Colonic mucosa (tissue), 4 donors: ENCODE measurements at regions not wholly inside any gene's neighbourhood (a gene's known extent, or its start where the extent isn't known, plus 50 kb on each side); places are given as distances from the start of the nearest gene placed in this dataset.
"Not testable (repeated sequence)": the region's sequence is repeated elsewhere in the genome, so short reads cannot be mapped to it uniquely, and the experiment has no call there.

Experiments
- DNase-seq: peaks from one replicate; pipeline ENCODE4 v3.0.0-alpha.2; 2020
- H3K27ac ChIP-seq: fragments of 200-600 bp; one replicate; pipeline ENCODE4 v1.8.0; 2021
- H3K27me3 ChIP-seq: fragments of 200-600 bp; one replicate; pipeline ENCODE4 v1.8.0; 2021
- H3K36me3 ChIP-seq: fragments of 200-600 bp; one replicate; pipeline ENCODE4 v1.8.0; 2021
- H3K4me1 ChIP-seq: fragments of 200-600 bp; one replicate; pipeline ENCODE4 v1.8.0; 2021; ENCODE audit warnings: mild to moderate bottlenecking
- H3K4me3 ChIP-seq: fragments of 200-600 bp; one replicate; pipeline ENCODE4 v1.8.0; 2021
- H3K9ac ChIP-seq, 2 donors: one replicate each; pipeline ENCODE4 v1.7.0; 2013; ENCODE audit warnings: control low read depth in 2 of 2, low read depth in 2 of 2, low read length in 2 of 2
- H3K9me3 ChIP-seq: fragments of 200-600 bp; one replicate; pipeline ENCODE4 v1.8.0; 2021
- CTCF ChIP-seq: fragments of 200-600 bp; IDR thresholded peaks from one replicate; pipeline ENCODE4 v1.8.0; 2022; ENCODE audit warnings: antibody characterized with exemption, mild to moderate bottlenecking
- intact Hi-C: fragments of 100-400 bp; cut with DNase I; formaldehyde crosslinking; loops from one replicate; pipeline ENCODE4 v1.14.1; 2022
- donor health status: healthy.
- donor health status: DM: no; HTN: no; CAD: no.
- donor health status: DM: no; HTN: no; CAD: no.

- no peak overlapping the region for H3K4me3 ChIP-seq
- H3K27me3 ChIP-seq = no peaks in the 10 kb centered on the region
- TF ChIP-seq CTCF = no peak
- H3K36me3 ChIP-seq = no peaks in the 10 kb centered on the region
- no peak overlapping the region for H3K9ac ChIP-seq
- no peaks in the 10 kb centered on the region for H3K9me3 ChIP-seq
- H3K4me1 ChIP-seq = no peaks in the 10 kb centered on the region
- no peak overlapping the region for H3K27ac ChIP-seq
- intact Hi-C loops = no loop called here
- DNase-seq = no peak
Observed at GRCh38 chr3:65004795-65005295, 317.0 kb upstream of the ADAMTS9 start.

GRCh38 chr3:65004306-65004705, 316.5 kb upstream of the ADAMTS9 start:
- intact Hi-C loops = no loop called here
- no peak overlapping the region for H3K27ac ChIP-seq
- no peaks in the 10 kb centered on the region for H3K4me1 ChIP-seq
- H3K4me3 ChIP-seq = no peak overlapping the region
- no peaks in the 10 kb centered on the region for H3K36me3 ChIP-seq
- DNase-seq = no peak
- no peak overlapping the region for H3K9ac ChIP-seq
- no peak for TF ChIP-seq CTCF
- no peaks in the 10 kb centered on the region for H3K27me3 ChIP-seq
- H3K9me3 ChIP-seq = no peaks in the 10 kb centered on the region

- H3K36me3 ChIP-seq, H3K27ac ChIP-seq, H3K4me3 ChIP-seq, H3K9ac ChIP-seq, H3K4me1 ChIP-seq, H3K27me3 ChIP-seq, H3K9me3 ChIP-seq, DNase-seq, intact Hi-C loops: not testable (repeated sequence)
Observed at GRCh38 chr3:65001119-65001518, 313.3 kb upstream of the ADAMTS9 start.

- no peaks in the 10 kb centered on the region for H3K36me3 ChIP-seq
- intact Hi-C loops = no loop called here
- no peak overlapping the region for H3K9ac ChIP-seq
- DNase-seq = no peak
- H3K4me3 ChIP-seq = no peak overlapping the region
- H3K9me3 ChIP-seq = no peaks in the 10 kb centered on the region
- H3K27me3 ChIP-seq = no peaks in the 10 kb centered on the region
- H3K4me1 ChIP-seq = no peaks in the 10 kb centered on the region
- no peak overlapping the region for H3K27ac ChIP-seq
- TF ChIP-seq CTCF = no peak
Observed at GRCh38 chr3:64998317-64998716, 310.5 kb upstream of the ADAMTS9 start.

GRCh38 chr3:64995857-64996551, 308.2 kb upstream of the ADAMTS9 start:
- DNase-seq = no peak
- intact Hi-C loops = no loop called here
- no peak for TF ChIP-seq CTCF
- Histone ChIP-seq H3K36me3 (no peaks in the 10 kb centered on the region), H3K9ac (no peak overlapping the region), H3K9me3 (no peaks in the 10 kb centered on the region), H3K27ac (no peak overlapping the region), H3K4me3 (no peak overlapping the region), H3K27me3 (no peaks in the 10 kb centered on the region), H3K4me1 (no peaks in the 10 kb centered on the region)

- Histone ChIP-seq H3K27ac (no peak overlapping the region), H3K4me1 (no peaks in the 10 kb centered on the region), H3K36me3 (no peaks in the 10 kb centered on the region), H3K9ac (no peak overlapping the region), H3K9me3 (no peaks in the 10 kb centered on the region), H3K27me3 (no peaks in the 10 kb centered on the region), H3K4me3 (no peak overlapping the region)
- intact Hi-C loops = no loop called here
- no peak for TF ChIP-seq CTCF
- no peak for DNase-seq
Observed at GRCh38 chr3:64993781-64994180, 306.0 kb upstream of the ADAMTS9 start.
